GM12892 (cell line): ENCODE measurements at regions not wholly inside any gene's neighbourhood (a gene's known extent, or its start where the extent isn't known, plus 50 kb on each side); places are given as distances from the start of the nearest gene placed in this dataset.

ENCODE experiments used
- DNase-seq: peaks from one replicate; pipeline ENCODE4 v3.0.0; 2011; ENCODE audit not compliant: insufficient read length
- FAIRE-seq: peaks from 2 replicates; lab custom pipeline; 2011; peaks lifted over from hg19 to GRCh38; lab: Jason Lieb, UNC
- POLR2A ChIP-seq: IDR thresholded peaks from 2 replicates; pipeline ENCODE4 v1.6.1; 2011; ENCODE audit warnings: low read depth, low read length, control low read depth
- POLR2AphosphoS5 ChIP-seq: IDR thresholded peaks from 2 replicates; pipeline ENCODE4 v1.6.1; 2011; ENCODE audit warnings: low read depth, low read length, control low read depth
- TAF1 ChIP-seq: IDR thresholded peaks from 2 replicates; pipeline ENCODE4 v1.6.1; 2011; ENCODE audit warnings: low read depth, mild to moderate bottlenecking, control low read depth, low read length, borderline replicate concordance

GRCh38 chr3:44042772-44043171, 198.9 kb upstream of the TOPAZ1 start:
- TF ChIP-seq POLR2A = 0 out of 2 replicates have a peak, but pooled peaks have one; percentile 34
- no peak for TF ChIP-seq POLR2AphosphoS5
- no peak for TF ChIP-seq TAF1
- FAIRE-seq (peak; percentile 81), DNase-seq (no peak)

- peak; percentile 51 for DNase-seq
- TF ChIP-seq POLR2A (no peak), TAF1 (no peak), POLR2AphosphoS5 (peak; percentile 70; the same call in 1 of the 2 replicates)
- peak; percentile 96 for FAIRE-seq
Measured at GRCh38 chr3:44045476-44046275, 196.0 kb upstream of the TOPAZ1 start.

GRCh38 chr3:44047796-44048195, 193.9 kb upstream of the TOPAZ1 start:
- DNase-seq (no peak), FAIRE-seq (no peak)
- TF ChIP-seq TAF1 = no peak
- TF ChIP-seq POLR2AphosphoS5 = no peak
- TF ChIP-seq POLR2A = no peak

GRCh38 chr3:44048196-44048924, 193.3 kb upstream of the TOPAZ1 start:
- peak; percentile 77 for FAIRE-seq
- no peak for TF ChIP-seq TAF1
- TF ChIP-seq POLR2AphosphoS5 = no peak
- TF ChIP-seq POLR2A = no peak
- DNase-seq = no peak

GRCh38 chr3:44048949-44049348, 192.7 kb upstream of the TOPAZ1 start:
- FAIRE-seq (no peak), DNase-seq (no peak)
- TF ChIP-seq POLR2A = no peak

- TF ChIP-seq TAF1 (no peak), POLR2A (no peak), POLR2AphosphoS5 (no peak)
- DNase-seq = no peak
- no peak for FAIRE-seq
Measured at GRCh38 chr3:44050101-44050500, 191.6 kb upstream of the TOPAZ1 start.

- no peak for TF ChIP-seq TAF1
- no peak for TF ChIP-seq POLR2A
- no peak for TF ChIP-seq POLR2AphosphoS5
- DNase-seq (no peak), FAIRE-seq (no peak)
Measured at GRCh38 chr3:44050867-44051266, 190.8 kb upstream of the TOPAZ1 start.

- no peak for DNase-seq
- FAIRE-seq = no peak
- TF ChIP-seq POLR2AphosphoS5 = no peak
- no peak for TF ChIP-seq POLR2A
Measured at GRCh38 chr3:44055951-44056350, 185.7 kb upstream of the TOPAZ1 start.

DNA sequence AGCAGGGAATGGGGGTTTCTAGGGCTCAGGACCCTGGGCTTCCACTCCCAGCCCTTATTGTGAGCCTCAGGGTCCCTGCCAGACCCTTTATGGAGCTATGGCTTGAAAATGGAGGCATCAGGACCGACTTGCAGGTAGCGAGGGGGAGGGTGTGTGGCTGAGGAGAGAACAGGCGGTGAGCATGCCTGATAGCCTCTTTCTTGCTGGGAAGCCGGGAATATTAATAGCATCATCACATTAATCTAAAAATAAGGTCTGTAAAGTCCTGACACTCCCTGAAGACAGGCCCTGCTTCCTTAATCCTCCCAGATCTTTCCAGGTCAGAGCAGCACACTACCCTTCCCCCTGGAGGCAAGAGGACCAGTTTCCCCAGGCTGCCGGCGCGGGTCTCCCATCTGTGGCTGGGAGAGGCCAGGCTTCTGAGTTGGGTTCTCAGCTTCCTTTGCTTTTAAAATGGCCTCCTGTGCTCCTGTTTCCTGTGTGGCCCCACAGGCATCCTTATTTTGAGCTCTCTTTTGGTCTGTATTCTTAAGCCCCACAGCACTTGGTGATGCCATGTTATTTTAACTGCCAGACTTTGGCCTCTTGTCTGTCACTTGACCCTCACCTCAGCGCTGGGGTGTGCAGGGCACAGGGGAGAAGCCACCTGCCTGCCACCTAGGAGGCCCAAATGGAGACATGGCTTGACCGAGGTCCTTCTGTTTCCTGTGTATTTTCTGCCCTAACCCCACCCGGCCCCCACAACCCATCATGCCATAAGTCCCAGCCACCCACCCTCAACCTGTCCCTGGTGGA, 185.0 kb upstream of the TOPAZ1 start:
- DNase-seq (no peak), FAIRE-seq (no peak)
- TF ChIP-seq TAF1 (no peak), POLR2AphosphoS5 (no peak), POLR2A (no peak)

DNA sequence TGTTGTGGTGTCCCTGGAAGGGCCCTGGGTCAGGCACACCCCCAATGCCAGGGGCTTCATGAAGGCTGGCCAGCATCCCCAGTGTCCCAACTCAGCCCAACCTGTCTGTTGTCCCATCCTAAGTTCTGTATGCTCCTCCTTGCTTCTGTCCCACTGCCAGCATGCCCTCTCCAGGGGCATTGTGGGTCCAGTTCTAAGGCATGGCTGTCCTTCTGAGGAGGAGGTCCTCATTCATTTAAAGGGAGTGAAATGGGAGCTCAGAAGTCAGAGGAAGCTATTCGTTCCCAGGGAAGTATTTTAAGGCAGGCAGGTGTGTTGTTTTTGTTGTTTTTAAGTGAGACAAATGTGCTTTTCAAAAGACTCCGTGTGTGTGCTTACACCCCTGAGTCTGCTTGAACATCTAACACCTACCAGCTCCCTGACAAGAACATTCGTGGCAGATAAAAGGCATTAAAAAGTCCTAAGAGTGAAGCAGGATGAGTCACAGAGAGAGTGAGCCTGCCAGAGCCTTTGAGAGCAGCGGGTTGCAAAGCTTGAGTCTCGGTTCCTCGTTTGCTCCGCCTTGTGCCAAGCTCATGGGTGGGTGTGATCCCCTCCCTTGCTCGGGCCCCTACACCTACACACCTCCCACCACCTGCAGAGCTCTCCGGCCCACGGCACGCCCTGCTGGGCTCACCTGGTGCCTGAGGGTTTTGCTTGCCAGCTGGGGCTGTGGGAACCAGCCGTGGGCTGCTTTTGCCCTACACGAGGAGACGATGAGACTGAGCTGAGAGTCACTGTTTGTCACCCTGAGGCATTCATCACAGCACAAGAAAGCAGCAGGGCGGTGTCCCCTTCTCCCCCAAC, 183.4 kb upstream of the TOPAZ1 start:
- peak; percentile 61 for DNase-seq
- FAIRE-seq = peak; percentile 93
- TF ChIP-seq POLR2A (0 out of 2 replicates have a peak, but pooled peaks have one; percentile 5), TAF1 (no peak)

DNA sequence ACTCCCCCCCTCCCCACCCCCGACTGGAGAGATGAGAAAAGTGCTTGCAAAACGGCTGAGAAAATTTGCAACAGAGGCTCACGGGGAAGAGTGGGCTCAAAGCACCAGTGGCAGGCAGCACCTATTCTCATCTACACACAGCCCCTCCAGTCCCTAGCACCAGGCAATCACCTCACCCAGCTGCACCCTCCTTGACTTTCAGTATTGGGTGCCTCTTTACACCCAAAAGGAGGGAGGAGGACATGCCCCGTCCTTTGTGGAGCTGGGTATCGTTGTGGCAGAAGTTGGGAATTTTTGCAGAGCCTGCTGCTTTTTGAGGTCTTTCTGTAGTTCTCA, 182.8 kb upstream of the TOPAZ1 start:
- TF ChIP-seq TAF1 (no peak), POLR2A (no peak), POLR2AphosphoS5 (no peak)
- DNase-seq = no peak
- no peak for FAIRE-seq
